H1 (cell line): ENCODE measurements at regions not wholly inside any gene's neighbourhood (a gene's known extent, or its start where the extent isn't known, plus 50 kb on each side); places are given as distances from the start of the nearest gene placed in this dataset.

Experiments
- CTCF ChIP-seq, 3 experiments: IDR thresholded peaks; 1 replicate in 2 of 3; 2 replicates in 1 of 3; pipeline versions ENCODE4 v1.5.1 to v1.6.1; 2011; ENCODE audit warnings: low read length in 3 of 3, mild to moderate bottlenecking in 3 of 3, inconsistent platforms in 2 of 3, low read depth in 1 of 3, moderate library complexity in 1 of 3; ENCODE audit not compliant: insufficient read depth in 1 of 3; ENCODE audit errors: control extremely low read depth in 1 of 3
- EZH2 ChIP-seq: fragments of 200-600 bp; sonication (generic); IDR thresholded peaks from 2 replicates; pipeline ENCODE4 v1.7.1; 2012; ENCODE audit warnings: low read depth, mild to moderate bottlenecking, moderate library complexity, low read length, inconsistent platforms; ENCODE audit not compliant: severe bottlenecking
- POLR2A ChIP-seq, 2 experiments: IDR thresholded peaks; 1 replicate in 1 of 2; 2 replicates in 1 of 2; pipeline ENCODE4 v1.6.1; 2011; ENCODE audit warnings: low read depth in 2 of 2, low read length in 2 of 2, mild to moderate bottlenecking in 2 of 2; ENCODE audit errors: control extremely low read depth in 1 of 2
- POLR2AphosphoS5 ChIP-seq: IDR thresholded peaks from 2 replicates; pipeline ENCODE4 v1.6.1; 2011; ENCODE audit warnings: low read depth, low read length
- USF2 ChIP-seq: IDR thresholded peaks from 2 replicates; pipeline ENCODE4 v1.6.1; 2011; ENCODE audit warnings: low read length, improper control_type of control experiment

GRCh38 chr1:104212239-104212638 lies 462.5 kb downstream of the AMY1C start:
- TF ChIP-seq POLR2AphosphoS5: no peak
- TF ChIP-seq USF2: no peak
- TF ChIP-seq POLR2A (IDR thresholded peaks at IDR 0.05; ENCODE audit: control extremely low read depth in 1 of 2, low read depth in 2 of 2, low read length in 2 of 2): no peak
- no peak for TF ChIP-seq CTCF (IDR thresholded peaks at IDR 0.05; ENCODE audit: control extremely low read depth in 1 of 3, insufficient read depth in 1 of 3, low read depth in 1 of 3, low read length in 3 of 3)
- no peak for TF ChIP-seq EZH2
